ENCODE measurements at regions not wholly inside any gene's neighbourhood (a gene's known extent, or its start where the extent isn't known, plus 50 kb on each side); places are given as distances from the start of the nearest gene placed in this dataset.
A peak's percentile ranks its signal among the peaks of the same experiment; 100 is the strongest.

DNA sequence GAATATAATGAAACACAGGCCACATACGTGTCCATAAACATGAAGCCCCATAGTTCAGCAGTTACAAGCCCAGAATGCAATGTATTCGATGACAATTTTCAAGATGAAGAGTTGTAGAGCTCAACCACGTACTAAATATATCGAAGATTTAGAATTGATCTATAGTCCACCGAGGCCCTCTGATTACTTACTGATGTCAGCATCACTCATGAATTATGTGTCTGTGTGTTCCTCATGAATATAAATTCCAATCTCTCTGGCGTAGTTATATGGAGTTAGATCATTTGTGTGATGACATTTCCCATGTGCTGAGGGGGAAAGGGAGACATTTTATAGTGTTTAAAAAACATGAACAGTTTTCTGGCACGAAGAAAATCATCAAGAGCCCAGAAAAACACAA lies 97.5 kb downstream of the PFDN4 start:
- Histone ChIP-seq H3K9me3 (ENCODE audit: low read length) (no peaks in the 10 kb centered on the region), H3K27ac (ENCODE audit: extremely low read length, insufficient read depth, low read length) (no peak overlapping the region), H3K79me2 (ENCODE audit: insufficient read depth, low read length) (no peaks in the 10 kb centered on the region), H4K20me1 (ENCODE audit: insufficient read depth, low read length) (no peaks in the 10 kb centered on the region), H3K4me2 (ENCODE audit: low read depth, low read length) (no peak overlapping the region), H2AFZ (ENCODE audit: low read length) (no peak overlapping the region), H3K4me3 (replicated peaks in 1 of 3; ENCODE audit: insufficient read depth in 1 of 3, low read depth in 2 of 3, low read length in 3 of 3) (no peak overlapping the region), H3K36me3 (replicated peaks in 1 of 2; ENCODE audit: control insufficient read depth in 1 of 2, insufficient read depth in 2 of 2, low read length in 2 of 2) (no peaks in the 10 kb centered on the region), H3K27me3 (ENCODE audit: control insufficient read depth in 1 of 2, insufficient read depth in 2 of 2, low read length in 2 of 2) (no peaks in the 10 kb centered on the region), H3K9ac (ENCODE audit: insufficient read depth, low read depth, low read length) (no peak overlapping the region), H3K4me1 (ENCODE audit: insufficient read depth, low read length) (no peaks in the 10 kb centered on the region)
- ChIA-PET CTCF (ENCODE audit: low intra/inter-chr PET ratio, low total read pairs) (no interaction called here), POLR2A (no interaction called here)
- BruUV-seq (replicated peaks): no TSS peak
- WGBS (ENCODE audit: low lambda C conversion rate): 2% methylated on average over 7 of the region's 7 CpGs
- no peak for FAIRE-seq
- TF ChIP-seq ZNF678 (CRISPR knock-in tag; IDR thresholded peaks at IDR 0.05): no peak
- TF ChIP-seq, protein P1, sequence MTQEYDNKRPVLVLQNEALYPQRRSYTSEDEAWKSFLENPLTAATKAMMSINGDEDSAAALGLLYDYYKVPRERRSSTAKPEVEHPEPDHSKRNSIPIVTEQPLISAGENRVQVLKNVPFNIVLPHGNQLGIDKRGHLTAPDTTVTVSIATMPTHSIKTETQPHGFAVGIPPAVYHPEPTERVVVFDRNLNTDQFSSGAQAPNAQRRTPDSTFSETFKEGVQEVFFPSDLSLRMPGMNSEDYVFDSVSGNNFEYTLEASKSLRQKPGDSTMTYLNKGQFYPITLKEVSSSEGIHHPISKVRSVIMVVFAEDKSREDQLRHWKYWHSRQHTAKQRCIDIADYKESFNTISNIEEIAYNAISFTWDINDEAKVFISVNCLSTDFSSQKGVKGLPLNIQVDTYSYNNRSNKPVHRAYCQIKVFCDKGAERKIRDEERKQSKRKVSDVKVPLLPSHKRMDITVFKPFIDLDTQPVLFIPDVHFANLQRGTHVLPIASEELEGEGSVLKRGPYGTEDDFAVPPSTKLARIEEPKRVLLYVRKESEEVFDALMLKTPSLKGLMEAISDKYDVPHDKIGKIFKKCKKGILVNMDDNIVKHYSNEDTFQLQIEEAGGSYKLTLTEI (CRISPR knock-in tag; conservative IDR thresholded peaks at IDR 0.05): no peak
- no peak for TF ChIP-seq REL (CRISPR knock-in tag; conservative IDR thresholded peaks at IDR 0.05)
- TF ChIP-seq, protein P2, sequence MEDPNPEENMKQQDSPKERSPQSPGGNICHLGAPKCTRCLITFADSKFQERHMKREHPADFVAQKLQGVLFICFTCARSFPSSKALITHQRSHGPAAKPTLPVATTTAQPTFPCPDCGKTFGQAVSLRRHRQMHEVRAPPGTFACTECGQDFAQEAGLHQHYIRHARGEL (CRISPR knock-in tag; IDR thresholded peaks at IDR 0.05): no peak
- intact Hi-C loops (cut with micrococcal nuclease; ENCODE audit: unreplicated experiment): no loop called here
- no peak for DNase-seq (ENCODE audit: low spot score)
- in situ Hi-C loops (cut with HindIII; ENCODE audit: extremely low pct_ligation_motif_present, low pct_unique_long_range_greater_than_20kb): no loop called here
- no peak for ATAC-seq

DNA sequence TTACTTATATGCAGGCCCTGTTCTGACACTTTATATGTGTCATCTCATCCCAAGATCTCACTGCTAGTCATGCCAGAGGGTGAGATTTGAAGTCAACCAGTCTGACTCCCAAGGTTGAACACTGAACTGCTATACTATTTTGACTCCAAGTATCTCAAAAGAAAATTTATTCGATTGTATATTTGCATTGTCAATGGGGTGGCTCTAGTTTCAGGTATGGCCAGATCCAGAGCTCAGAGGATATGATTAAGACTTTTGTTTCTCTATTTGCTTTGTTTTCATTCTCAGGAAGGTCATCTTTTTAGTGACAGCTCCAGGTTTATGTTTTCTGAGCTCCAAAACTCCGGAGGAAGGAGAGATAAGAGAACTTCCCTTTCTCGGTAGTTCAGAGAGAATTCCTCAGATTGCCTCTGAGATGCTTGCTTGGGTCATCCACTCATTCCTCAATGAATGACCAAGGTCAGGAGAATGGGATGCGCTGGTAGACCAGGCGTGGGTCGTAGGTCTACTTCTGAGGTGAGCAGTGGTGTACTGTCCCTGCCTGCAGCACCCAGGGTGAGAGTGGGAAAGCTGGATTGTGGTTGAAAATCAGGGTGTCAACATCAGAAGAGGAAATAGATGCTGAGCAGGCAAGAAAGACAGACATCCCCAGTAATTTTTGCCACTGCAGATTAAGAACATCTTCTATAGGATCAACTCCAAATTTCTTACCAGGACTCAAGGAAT lies 99.3 kb downstream of the PFDN4 start:
- FAIRE-seq: no peak
- Histone ChIP-seq H3K79me2 (ENCODE audit: insufficient read depth, low read length) (no peaks in the 10 kb centered on the region), H2AFZ (ENCODE audit: low read length) (no peak overlapping the region), H3K9me3 (ENCODE audit: low read length) (no peaks in the 10 kb centered on the region), H3K27ac (ENCODE audit: extremely low read length, insufficient read depth, low read length) (no peak overlapping the region), H3K27me3 (ENCODE audit: control insufficient read depth in 1 of 2, insufficient read depth in 2 of 2, low read length in 2 of 2) (no peaks in the 10 kb centered on the region), H3K4me1 (ENCODE audit: insufficient read depth, low read length) (no peaks in the 10 kb centered on the region), H3K4me3 (replicated peaks in 1 of 3; ENCODE audit: insufficient read depth in 1 of 3, low read depth in 2 of 3, low read length in 3 of 3) (no peak overlapping the region), H4K20me1 (ENCODE audit: insufficient read depth, low read length) (no peaks in the 10 kb centered on the region), H3K36me3 (replicated peaks in 1 of 2; ENCODE audit: control insufficient read depth in 1 of 2, insufficient read depth in 2 of 2, low read length in 2 of 2) (no peaks in the 10 kb centered on the region), H3K4me2 (ENCODE audit: low read depth, low read length) (no peak overlapping the region), H3K9ac (ENCODE audit: insufficient read depth, low read depth, low read length) (no peak overlapping the region)
- ATAC-seq: no peak
- no peak for DNase-seq (ENCODE audit: low spot score)
- CTCF ChIA-PET (ENCODE audit: low intra/inter-chr PET ratio, low total read pairs): no interaction called here
- POLR2A ChIA-PET: no interaction called here
- in situ Hi-C loops (cut with HindIII; ENCODE audit: extremely low pct_ligation_motif_present, low pct_unique_long_range_greater_than_20kb) (no loop called here), intact Hi-C loops (cut with micrococcal nuclease; ENCODE audit: unreplicated experiment) (no loop called here)
- WGBS (ENCODE audit: low lambda C conversion rate): 7% methylated on average over 6 of the region's 6 CpGs
- no peak for TF ChIP-seq ZNF556 (CRISPR knock-in tag; IDR thresholded peaks at IDR 0.05; ENCODE audit: borderline replicate concordance)
- 0 out of 2 replicates have a peak, but pooled peaks have one; percentile 8 for TF ChIP-seq MAFF (IDR thresholded peaks at IDR 0.05; ENCODE audit: low read depth, low read length)
- no TSS peak for BruUV-seq (replicated peaks)
